Activated gamma-delta T cell treated with Interleukin-2 at 50 U/mL for 16 hours (primary cell): ENCODE measurements at regions not wholly inside any gene's neighbourhood (a gene's known extent, or its start where the extent isn't known, plus 50 kb on each side); places are given as distances from the start of the nearest gene placed in this dataset.
"Not testable (repeated sequence)": the region's sequence is repeated elsewhere in the genome, so short reads cannot be mapped to it uniquely, and the experiment has no call there.

Experiments
- DNase-seq: peaks from one replicate; pipeline ENCODE4 v3.0.0-alpha.2; 2020

DNA sequence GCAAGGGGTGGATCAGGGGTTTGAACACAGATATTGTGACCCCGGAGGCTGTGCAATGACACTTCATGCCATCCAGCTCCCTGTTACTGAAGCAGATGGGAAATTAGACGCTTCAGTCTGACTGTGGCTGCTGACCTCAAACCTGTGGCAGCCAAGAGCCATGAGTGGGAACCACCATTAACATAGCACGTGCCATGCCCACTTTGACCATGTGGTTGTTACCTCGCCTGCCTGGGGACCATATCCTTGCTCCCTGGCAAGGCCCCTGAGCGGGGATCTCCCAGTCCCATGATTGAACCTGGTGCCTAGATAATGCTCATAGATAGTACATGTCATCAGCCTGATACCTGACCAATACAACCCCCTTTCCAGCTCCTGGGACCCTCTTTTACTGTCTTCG lies 68.9 kb downstream of the CYP26B1 start:
- no peak for DNase-seq

DNA sequence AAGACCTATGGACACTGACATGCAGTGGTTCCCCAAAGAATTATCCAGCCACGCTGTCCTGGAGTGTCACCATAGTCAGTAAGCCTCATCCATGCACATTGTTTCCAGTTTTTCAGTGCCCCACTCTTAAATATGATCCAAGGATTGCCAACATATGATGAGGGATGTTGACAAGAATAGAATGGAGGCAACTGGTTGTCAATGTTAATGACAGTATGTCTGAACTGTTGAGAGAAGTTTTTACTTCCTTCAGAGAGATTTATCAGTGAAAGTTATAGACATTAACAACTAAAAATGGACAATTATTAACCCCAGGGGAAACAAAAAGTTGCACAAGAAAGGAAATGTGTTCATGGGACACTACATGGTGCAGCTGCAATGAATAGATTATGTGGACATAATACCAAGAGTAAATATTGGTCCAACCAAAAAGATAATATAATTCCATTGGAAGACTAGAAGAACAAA lies 69.9 kb downstream of the CYP26B1 start:
- DNase-seq, result no peak

DNA sequence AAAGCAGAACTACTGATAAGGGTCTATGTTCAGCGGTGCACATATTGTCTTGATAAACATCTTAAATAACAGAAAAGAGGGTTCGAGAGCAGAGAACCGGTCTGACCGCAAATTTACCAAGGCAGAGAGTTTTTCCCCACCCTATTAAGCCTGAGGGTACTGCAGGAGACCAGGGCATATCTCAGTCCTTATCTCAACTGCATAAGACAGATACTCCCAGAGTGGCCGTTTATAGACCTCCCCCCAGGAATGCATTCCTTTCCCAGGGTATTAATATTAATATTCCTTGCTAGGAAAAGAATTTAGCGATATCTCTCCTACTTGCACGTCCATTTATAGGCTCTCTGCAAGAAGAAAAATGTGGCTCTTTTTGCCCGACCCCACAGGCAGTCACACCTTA lies 74.3 kb downstream of the CYP26B1 start:
- DNase-seq, result not testable (repeated sequence)

GRCh38 chr2:72064197-72064596 lies 83.5 kb downstream of the CYP26B1 start:
- DNase-seq, result not testable (repeated sequence)

- no peak for DNase-seq
These were observed 85.3 kb downstream of the CYP26B1 start for GRCh38 chr2:72062336-72062735.

- no peak for DNase-seq
These were observed 90.4 kb downstream of the CYP26B1 start for GRCh38 chr2:72057308-72057707.

GRCh38 chr2:72051971-72052505 lies 95.6 kb downstream of the CYP26B1 start:
- no peak for DNase-seq

DNA sequence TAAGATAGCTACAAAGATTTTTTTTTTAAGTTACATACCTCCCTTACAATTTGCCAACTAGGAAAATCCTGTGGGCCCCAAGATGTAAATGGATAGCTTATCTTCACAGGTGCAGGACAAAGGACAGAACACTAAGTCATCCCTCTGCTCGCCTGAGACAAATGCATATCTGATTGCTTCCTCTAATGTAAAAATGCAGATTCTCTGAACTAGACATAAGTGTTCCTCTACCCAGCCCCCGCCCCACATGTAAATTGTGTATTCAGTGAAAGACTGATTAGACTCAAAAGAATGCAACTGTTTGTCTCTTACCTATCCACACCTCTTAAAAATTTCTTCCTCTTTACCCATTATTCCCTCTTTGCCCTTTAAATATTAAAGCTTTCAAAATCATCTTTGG lies 96.5 kb downstream of the CYP26B1 start:
- no peak for DNase-seq

GRCh38 chr2:72050734-72051133 lies 96.9 kb downstream of the CYP26B1 start:
- no peak for DNase-seq

DNA sequence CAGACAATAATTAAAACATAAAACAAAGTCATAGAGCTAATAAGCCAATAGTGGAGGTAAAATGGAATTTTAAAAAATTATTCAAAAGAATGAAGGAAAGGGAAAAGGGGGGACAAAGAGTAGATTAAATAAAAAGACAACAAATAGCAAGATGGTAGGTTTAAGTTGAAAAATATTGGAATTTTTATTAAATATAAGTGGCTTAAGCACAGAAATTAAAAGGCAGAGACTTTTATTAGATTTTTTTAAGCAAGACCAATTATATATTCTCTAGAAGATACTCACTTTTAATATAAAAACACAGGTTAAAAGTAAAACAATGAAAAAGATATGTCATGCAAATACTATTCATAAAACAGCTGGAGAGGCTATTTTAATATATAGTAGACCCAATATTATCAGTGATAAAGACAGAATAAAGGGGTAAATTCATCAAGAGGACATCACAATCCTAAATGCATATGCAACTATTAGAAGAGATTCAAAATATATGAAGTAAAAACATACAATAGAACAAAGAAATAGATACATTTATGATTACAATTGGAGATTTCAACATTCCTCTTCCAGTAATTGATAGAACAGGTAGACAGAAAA lies 98.7 kb downstream of the CYP26B1 start:
- DNase-seq, result no peak

DNA sequence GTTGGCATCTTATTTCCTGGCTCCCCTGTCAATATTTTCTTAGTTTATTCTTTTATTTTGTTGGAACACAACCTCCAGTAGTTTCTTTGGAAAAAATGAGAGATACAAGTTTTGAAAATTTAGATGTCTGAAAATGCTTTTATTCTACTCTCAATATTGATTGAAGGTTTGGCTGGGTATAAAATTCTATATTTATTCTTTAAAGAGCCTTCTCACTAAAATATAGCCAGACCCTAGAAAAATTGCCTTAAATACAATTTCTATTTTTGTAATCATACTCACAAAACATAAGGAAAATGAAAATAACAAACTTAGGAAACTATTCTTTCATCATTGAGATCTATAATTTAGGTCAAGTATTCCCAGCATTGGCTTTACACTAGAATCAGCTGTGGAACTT lies 103.7 kb downstream of the CYP26B1 start:
- DNase-seq, result no peak

DNA sequence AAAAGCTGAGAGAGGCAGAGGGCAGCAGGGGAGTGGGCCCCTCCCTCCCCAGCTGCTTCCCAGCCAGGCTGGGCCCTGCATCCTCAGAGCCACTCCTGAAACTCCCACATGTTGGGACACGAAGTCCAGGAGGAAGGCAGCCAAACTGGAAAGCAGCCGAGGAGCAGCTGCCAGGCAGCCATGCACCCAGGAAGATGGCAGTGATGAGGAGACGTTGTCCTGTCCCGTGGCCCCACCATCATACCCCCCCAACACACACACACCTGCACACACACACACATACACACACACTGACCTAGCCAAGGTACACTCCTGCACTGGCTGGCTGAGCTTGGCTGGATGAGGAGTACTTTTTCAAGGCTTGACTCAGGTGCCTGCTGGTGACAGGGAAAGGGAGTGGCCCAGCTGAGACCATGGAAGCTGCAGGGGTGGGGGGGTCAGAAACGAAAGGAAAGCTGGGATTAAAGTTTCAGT lies 106.0 kb downstream of the CYP26B1 start:
- DNase-seq, result no peak

- no peak for DNase-seq
These were observed 106.8 kb downstream of the CYP26B1 start for GRCh38 chr2:72040629-72041571.

GRCh38 chr2:72038524-72038923 lies 109.1 kb downstream of the CYP26B1 start:
- DNase-seq, result no peak

- DNase-seq, result no peak
These were observed 110.4 kb downstream of the CYP26B1 start for GRCh38 chr2:72037261-72037666.

GRCh38 chr2:72036595-72036994 lies 111.1 kb downstream of the CYP26B1 start:
- no peak for DNase-seq

DNA sequence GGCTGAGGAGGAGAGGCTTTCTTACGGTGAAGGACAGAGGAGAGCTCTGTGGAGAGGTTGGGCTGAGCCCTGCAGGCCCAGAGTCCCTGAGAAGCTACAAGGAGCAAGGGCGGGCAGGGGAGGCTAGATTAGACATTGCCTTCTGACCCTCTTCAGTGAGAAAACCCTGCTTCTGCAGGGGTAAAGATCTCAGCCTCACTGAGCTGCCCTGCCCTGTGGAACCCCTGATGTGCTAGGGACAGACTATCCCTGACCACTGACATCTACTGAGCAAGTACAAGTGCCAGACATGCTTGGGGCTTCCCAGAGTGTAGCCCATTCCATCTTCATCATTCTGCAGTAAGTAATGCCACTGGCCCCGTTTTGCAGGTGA lies 111.5 kb downstream of the CYP26B1 start:
- no peak for DNase-seq

- DNase-seq, result no peak
These were observed 112.0 kb downstream of the CYP26B1 start for GRCh38 chr2:72035518-72036172.

- DNase-seq, result no peak
These were observed 113.1 kb downstream of the CYP26B1 start for GRCh38 chr2:72034353-72035095.

DNA sequence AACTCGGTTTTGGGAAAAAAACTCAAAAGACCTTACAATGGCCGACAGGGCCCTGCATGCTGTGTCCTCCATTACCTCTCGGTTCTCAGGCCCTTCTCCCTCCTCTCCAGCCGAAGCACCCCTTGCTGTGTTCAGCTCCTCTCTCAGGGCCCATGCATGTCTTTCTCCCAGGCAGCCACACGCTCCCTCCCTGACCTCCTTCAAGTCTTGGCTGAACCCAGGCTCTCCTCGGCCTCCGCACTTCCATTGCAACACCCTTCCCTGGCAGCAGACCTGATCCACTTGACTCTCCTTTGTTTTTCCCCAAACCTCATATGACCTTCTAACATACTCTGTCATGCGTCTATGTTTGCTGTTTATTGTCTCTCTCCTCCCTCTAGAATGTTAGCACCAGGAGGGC lies 114.0 kb downstream of the CYP26B1 start:
- DNase-seq, result no peak

GRCh38 chr2:72032481-72033041 lies 115.1 kb downstream of the CYP26B1 start:
- no peak for DNase-seq
